Mesendoderm (in vitro differentiated cells): ENCODE measurements at regions not wholly inside any gene's neighbourhood (a gene's known extent, or its start where the extent isn't known, plus 50 kb on each side); places are given as distances from the start of the nearest gene placed in this dataset.
"Not testable (repeated sequence)": the region's sequence is repeated elsewhere in the genome, so short reads cannot be mapped to it uniquely, and the experiment has no call there.

Experiments
- DNase-seq: peaks from one replicate; pipeline ENCODE4 v3.0.0; 2013
- H2AK5ac ChIP-seq: 2 replicates; pipeline ENCODE4 v1.6.1; 2013; ENCODE audit warnings: low read length, inconsistent platforms
- H2BK120ac ChIP-seq: 2 replicates; pipeline ENCODE4 v1.6.1; 2013; ENCODE audit warnings: low read depth, mild to moderate bottlenecking, low read length, moderate library complexity, mixed read lengths
- H2BK15ac ChIP-seq: replicated peaks from 2 replicates; pipeline ENCODE4 v1.6.1; 2013; ENCODE audit warnings: low read depth, mild to moderate bottlenecking, moderate library complexity
- H2BK5ac ChIP-seq: 2 replicates; pipeline ENCODE4 v1.6.1; 2013; ENCODE audit warnings: low read length, inconsistent platforms
- H3K18ac ChIP-seq: 2 replicates; pipeline ENCODE4 v1.6.1; 2013; ENCODE audit warnings: mild to moderate bottlenecking, low read length, mixed read lengths
- H3K23ac ChIP-seq: one replicate; pipeline ENCODE4 v1.6.1; 2013; ENCODE audit warnings: low read length
- H3K27ac ChIP-seq: 2 replicates; pipeline ENCODE4 v1.5.1; 2013; ENCODE audit warnings: low read depth, mild to moderate bottlenecking, inconsistent platforms, low read length, moderate library complexity
- H3K27me3 ChIP-seq: 2 replicates; pipeline ENCODE4 v1.6.1; 2013; ENCODE audit warnings: low read length, control low read depth, mild to moderate bottlenecking, inconsistent platforms; ENCODE audit not compliant: insufficient read depth, poor library complexity
- H3K36me3 ChIP-seq: 2 replicates; pipeline ENCODE4 v1.6.1; 2013; ENCODE audit warnings: low read length, inconsistent platforms; ENCODE audit not compliant: control insufficient read depth, insufficient read depth
- H3K4ac ChIP-seq: one replicate; pipeline ENCODE4 v1.6.1; 2013; ENCODE audit warnings: low read depth, mild to moderate bottlenecking, low read length, moderate library complexity
- H3K4me1 ChIP-seq: 2 replicates; pipeline ENCODE4 v1.6.1; 2013; ENCODE audit warnings: low read depth, low read length, inconsistent platforms; ENCODE audit not compliant: control insufficient read depth
- H3K4me2 ChIP-seq: 2 replicates; pipeline ENCODE4 v1.6.1; 2013; ENCODE audit warnings: low read length
- H3K4me3 ChIP-seq: 2 replicates; pipeline ENCODE4 v1.5.1; 2013; ENCODE audit warnings: mild to moderate bottlenecking, low read length
- H3K56ac ChIP-seq: one replicate; pipeline ENCODE4 v1.6.1; 2013; ENCODE audit warnings: low read length
- H3K79me1 ChIP-seq: 2 replicates; pipeline ENCODE4 v1.6.1; 2013; ENCODE audit warnings: low read length, inconsistent platforms
- H3K79me2 ChIP-seq: 2 replicates; pipeline ENCODE4 v1.6.1; 2013; ENCODE audit warnings: mild to moderate bottlenecking, low read length; ENCODE audit not compliant: control insufficient read depth, insufficient read depth
- H3K9ac ChIP-seq: 2 replicates; pipeline ENCODE4 v1.6.1; 2013; ENCODE audit warnings: low read length, inconsistent platforms
- H4K5ac ChIP-seq: one replicate; pipeline ENCODE4 v1.6.1; 2013; ENCODE audit warnings: low read length
- H4K8ac ChIP-seq: one replicate; pipeline ENCODE4 v1.6.1; 2013; ENCODE audit warnings: low read depth, mild to moderate bottlenecking, control low read depth, low read length, moderate library complexity
- WGBS: extraction: QIAGEN DNeasy Blood & Tissue Kit; methylation state at CpG from one replicate; pipeline ENCODE4 v1.1.7; 2013; ENCODE audit warnings: low lambda C conversion rate, missing lambda C conversion rate; ENCODE audit not compliant: insufficient coverage; ENCODE audit errors: extremely low coverage; 5-methylcytosine and 5-hydroxymethylcytosine counted together

DNA sequence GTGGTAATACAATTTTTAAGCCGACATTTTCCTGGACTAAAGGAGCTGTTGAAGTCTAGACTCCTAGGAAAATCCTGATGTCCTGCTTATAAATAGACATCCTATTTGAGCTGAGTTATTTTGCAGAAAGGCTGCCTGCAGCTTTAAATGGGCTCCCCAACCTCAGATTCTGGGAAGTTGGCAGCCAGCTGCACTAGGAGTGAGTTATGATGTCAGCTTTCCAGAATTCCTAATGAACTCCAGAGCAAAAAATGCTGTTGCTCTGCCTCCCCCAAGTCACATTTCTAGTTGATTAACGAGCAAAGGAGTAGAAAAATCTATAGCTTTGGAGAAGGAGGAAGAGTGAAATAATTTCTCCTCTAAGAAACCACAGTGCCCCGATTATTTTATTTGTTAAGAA lies 346.3 kb upstream of the SULF2 start:
- no peak for DNase-seq
- Histone ChIP-seq H2BK120ac (no peak overlapping the region), H3K9ac (no peak overlapping the region), H4K5ac (no peak overlapping the region), H3K27ac (no peak overlapping the region), H3K56ac (no peak overlapping the region), H2BK15ac (no peak overlapping the region), H4K8ac (no peak overlapping the region), H3K4me3 (no peak overlapping the region), H2AK5ac (no peak overlapping the region), H3K4me2 (no peak overlapping the region), H3K79me2 (no peaks in the 10 kb centered on the region), H3K23ac (no peak overlapping the region), H3K4ac (no peak overlapping the region), H3K27me3 (no peaks in the 10 kb centered on the region), H3K4me1 (no peaks in the 10 kb centered on the region), H3K79me1 (no peaks in the 10 kb centered on the region), H3K18ac (no peak overlapping the region), H2BK5ac (no peak overlapping the region), H3K36me3 (no peaks in the 10 kb centered on the region)
- WGBS = no CpG with 5 or more reads among the region's 3 CpGs

DNA sequence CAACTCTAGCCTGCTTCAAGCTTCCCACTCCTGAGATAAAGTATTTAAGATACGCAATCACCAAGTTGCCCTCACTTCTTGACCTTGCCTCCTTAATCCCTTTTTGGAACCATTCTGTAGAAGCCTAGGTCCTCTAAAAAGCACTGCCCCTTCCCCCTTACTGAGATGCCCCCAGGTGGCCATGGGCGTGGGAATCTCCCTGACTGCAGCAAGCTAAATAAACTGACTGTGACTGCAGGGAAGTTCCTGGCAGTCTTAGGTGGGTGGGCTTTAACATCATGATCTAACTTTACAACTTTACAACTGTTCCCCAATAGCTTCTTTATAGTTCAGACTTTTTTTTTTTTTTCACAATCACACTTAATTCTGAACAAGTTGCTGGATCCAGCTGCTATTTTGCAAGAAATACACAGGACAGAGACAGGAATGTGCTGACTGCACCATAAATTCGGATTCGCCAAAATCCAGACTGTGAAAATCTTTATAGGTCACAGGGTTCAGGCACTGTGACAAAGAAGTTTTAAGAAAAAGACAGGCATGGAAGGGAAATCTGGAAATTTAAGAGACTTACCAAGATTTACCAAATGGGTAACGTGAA lies 344.2 kb upstream of the SULF2 start:
- Histone ChIP-seq H4K5ac (no peak overlapping the region), H3K27me3 (no peaks in the 10 kb centered on the region), H3K36me3 (no peaks in the 10 kb centered on the region), H3K4me3 (no peak overlapping the region), H3K27ac (no peak overlapping the region), H3K18ac (no peak overlapping the region), H2AK5ac (no peak overlapping the region), H2BK120ac (no peak overlapping the region), H3K4me2 (no peak overlapping the region), H3K4ac (no peak overlapping the region), H3K9ac (no peak overlapping the region), H2BK15ac (no peak overlapping the region), H3K56ac (no peak overlapping the region), H3K79me1 (no peaks in the 10 kb centered on the region), H3K23ac (no peak overlapping the region), H2BK5ac (no peak overlapping the region), H3K79me2 (no peaks in the 10 kb centered on the region), H3K4me1 (no peaks in the 10 kb centered on the region), H4K8ac (no peak overlapping the region)
- DNase-seq = no peak
- whole genome bisulfite sequencing = no CpG with 5 or more reads among the region's 5 CpGs

GRCh38 chr20:48128436-48128835 lies 343.2 kb upstream of the SULF2 start:
- no peak overlapping the region for H3K4me3 ChIP-seq
- H4K8ac ChIP-seq = no peak overlapping the region
- no peak overlapping the region for H3K9ac ChIP-seq
- H3K79me1 ChIP-seq = no peaks in the 10 kb centered on the region
- no peaks in the 10 kb centered on the region for H3K79me2 ChIP-seq
- H2BK15ac ChIP-seq = no peak overlapping the region
- no peaks in the 10 kb centered on the region for H3K27me3 ChIP-seq
- no peak overlapping the region for H3K4me2 ChIP-seq
- no peak overlapping the region for H2BK5ac ChIP-seq
- no peak overlapping the region for H3K4ac ChIP-seq
- DNase-seq = no peak
- no peak overlapping the region for H3K18ac ChIP-seq
- H3K23ac ChIP-seq = no peak overlapping the region
- no peak overlapping the region for H2BK120ac ChIP-seq
- no peak overlapping the region for H2AK5ac ChIP-seq
- no peak overlapping the region for H4K5ac ChIP-seq
- no CpG with 5 or more reads among the region's 3 CpGs for WGBS
- no peak overlapping the region for H3K27ac ChIP-seq
- no peaks in the 10 kb centered on the region for H3K4me1 ChIP-seq
- H3K56ac ChIP-seq = no peak overlapping the region
- no peaks in the 10 kb centered on the region for H3K36me3 ChIP-seq

- not testable (repeated sequence) for H3K23ac ChIP-seq, H4K5ac ChIP-seq, H3K79me2 ChIP-seq, H3K4me3 ChIP-seq, H3K36me3 ChIP-seq, H3K9ac ChIP-seq, H2BK120ac ChIP-seq, H2BK15ac ChIP-seq, H3K56ac ChIP-seq, H3K4ac ChIP-seq, H2BK5ac ChIP-seq, H3K4me1 ChIP-seq, H3K4me2 ChIP-seq, H2AK5ac ChIP-seq, H3K27ac ChIP-seq, DNase-seq, H3K18ac ChIP-seq, H3K79me1 ChIP-seq, H4K8ac ChIP-seq, H3K27me3 ChIP-seq
- no CpG with 5 or more reads among the region's 10 CpGs for WGBS
Observed at GRCh38 chr20:48127964-48128363, 342.7 kb upstream of the SULF2 start.

GRCh38 chr20:48127133-48127532 lies 341.9 kb upstream of the SULF2 start:
- H3K79me2 ChIP-seq, H3K4me2 ChIP-seq, H3K27ac ChIP-seq, H4K8ac ChIP-seq, H3K18ac ChIP-seq, H3K4me3 ChIP-seq, H3K23ac ChIP-seq, H2BK120ac ChIP-seq, H3K56ac ChIP-seq, H3K79me1 ChIP-seq, H2BK15ac ChIP-seq, H2BK5ac ChIP-seq, H3K27me3 ChIP-seq, DNase-seq, H2AK5ac ChIP-seq, H3K36me3 ChIP-seq, H3K4me1 ChIP-seq, H3K9ac ChIP-seq, H3K4ac ChIP-seq, H4K5ac ChIP-seq: not testable (repeated sequence)
- WGBS = no CpG with 5 or more reads among the region's 13 CpGs

DNA sequence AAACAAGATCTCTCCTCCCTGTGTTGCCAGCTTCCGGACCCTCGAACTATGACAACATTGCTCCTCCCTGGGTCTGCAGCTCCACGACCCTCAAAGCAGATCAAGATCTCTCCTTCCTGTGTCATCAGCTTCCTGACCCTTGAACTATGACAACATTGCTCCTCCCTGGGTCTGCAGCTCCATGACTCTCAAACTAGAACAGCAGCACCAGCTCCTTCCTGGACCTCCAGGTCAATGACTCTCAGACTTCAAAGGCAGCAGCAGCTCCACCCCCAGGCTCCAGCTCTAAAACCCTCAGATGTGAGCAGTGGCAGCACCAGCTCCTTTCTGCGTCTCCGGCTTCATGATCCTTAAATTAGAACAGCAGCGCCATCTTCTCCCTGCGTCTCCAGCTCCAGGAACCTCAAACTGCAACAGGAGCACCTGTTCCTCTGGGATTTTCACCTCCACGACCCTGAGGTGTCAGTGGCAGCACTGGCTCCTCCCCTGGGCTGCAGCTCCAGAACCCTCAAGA lies 341.0 kb upstream of the SULF2 start:
- no peak overlapping the region for H3K18ac ChIP-seq
- no peak overlapping the region for H2BK5ac ChIP-seq
- DNase-seq = peak; percentile 37
- H3K23ac ChIP-seq = no peak overlapping the region
- no peak overlapping the region for H2BK120ac ChIP-seq
- H3K36me3 ChIP-seq = no peaks in the 10 kb centered on the region
- H3K79me2 ChIP-seq = no peaks in the 10 kb centered on the region
- no peak overlapping the region for H3K4me3 ChIP-seq
- no peak overlapping the region for H3K27ac ChIP-seq
- no peak overlapping the region for H3K9ac ChIP-seq
- no peak overlapping the region for H2AK5ac ChIP-seq
- no peaks in the 10 kb centered on the region for H3K27me3 ChIP-seq
- no peak overlapping the region for H2BK15ac ChIP-seq
- H3K4me1 ChIP-seq = no peaks in the 10 kb centered on the region
- no CpG with 5 or more reads among the region's 8 CpGs for WGBS
- no peak overlapping the region for H4K5ac ChIP-seq
- no peak overlapping the region for H3K4ac ChIP-seq
- H4K8ac ChIP-seq = no peak overlapping the region
- H3K56ac ChIP-seq = no peak overlapping the region
- H3K4me2 ChIP-seq = no peak overlapping the region
- H3K79me1 ChIP-seq = no peaks in the 10 kb centered on the region
